SK-N-SH (cell line): ENCODE measurements at regions not wholly inside any gene's neighbourhood (a gene's known extent, or its start where the extent isn't known, plus 50 kb on each side); places are given as distances from the start of the nearest gene placed in this dataset.

Experiments
- CTCF ChIA-PET: fragments of 300-600, 350-600 bp; formaldehyde crosslinking; extraction: SDS; loops from one replicate; lab custom pipeline; 2021; lab: Yijun Ruan, JAX
- POLR2A ChIA-PET: fragments of 350-600 bp; sonication (Branson Sonifier 250); formaldehyde crosslinking; extraction: SDS; loops from one replicate; lab custom pipeline; 2020; ENCODE audit warnings: antibody characterized with exemption, inconsistent platforms; lab: Yijun Ruan, JAX
- DNase-seq: peaks from one replicate; pipeline ENCODE4 v3.0.0; 2012
- H2AFZ ChIP-seq: fragments of 200-600 bp; sonication (generic); 2 replicates; pipeline ENCODE4 v1.8.1; 2016; ENCODE audit warnings: antibody characterized with exemption, mild to moderate bottlenecking, low read depth
- H3F3A ChIP-seq: fragments of 200-600 bp; sonication (generic); replicated peaks from 2 replicates; pipeline ENCODE3; 2016; ENCODE audit warnings: antibody characterized with exemption, mild to moderate bottlenecking; ENCODE audit not compliant: insufficient read depth
- H3K27ac ChIP-seq, 2 experiments: fragments of 200-500 bp in 1 of 2; fragments of 200-600 bp in 1 of 2; sonication (Bioruptor generic) in 1 of 2; sonication (generic), shearing (Covaris generic) in 1 of 2; 2 replicates each; pipeline versions ENCODE4 v1.5.1 to v1.6.1; 2014 to 2016; ENCODE audit warnings: low read depth in 2 of 2, inconsistent platforms in 1 of 2, low read length in 1 of 2, mild to moderate bottlenecking in 1 of 2, mixed read lengths in 1 of 2
- H3K27me3 ChIP-seq: fragments of 200-600 bp; sonication (generic), shearing (Covaris generic); 2 replicates; pipeline ENCODE4 v1.6.1; 2016; ENCODE audit warnings: mixed run types; ENCODE audit not compliant: insufficient read depth
- H3K36me3 ChIP-seq, 2 experiments: fragments of 200-500 bp in 1 of 2; fragments of 200-600 bp in 1 of 2; sonication (Bioruptor generic) in 1 of 2; sonication (generic) in 1 of 2; replicated peaks in 1 of 2; 2 replicates each; pipeline versions ENCODE3 to v1.5.1; 2014 to 2016; ENCODE audit warnings: low read length in 1 of 2, mild to moderate bottlenecking in 1 of 2; ENCODE audit not compliant: insufficient read depth in 2 of 2, control insufficient read depth in 1 of 2
- H3K4me1 ChIP-seq, 2 experiments: fragments of 200-500 bp in 1 of 2; fragments of 200-600 bp in 1 of 2; sonication (Bioruptor generic) in 1 of 2; sonication (generic), shearing (Covaris generic) in 1 of 2; 2 replicates each; pipeline versions ENCODE4 v1.5.1 to v1.6.1; 2014 to 2016; ENCODE audit warnings: low read depth in 1 of 2, low read length in 1 of 2, mixed run types in 1 of 2; ENCODE audit not compliant: insufficient read depth in 2 of 2, control insufficient read depth in 1 of 2
- H3K4me2 ChIP-seq: fragments of 200-600 bp; sonication (generic), shearing (Covaris generic); 2 replicates; pipeline ENCODE4 v1.6.1; 2017; ENCODE audit warnings: mixed run types
- H3K4me3 ChIP-seq, 2 experiments: fragments of 200-500 bp in 1 of 2; fragments of 200-600 bp in 1 of 2; sonication (Bioruptor generic) in 1 of 2; sonication (generic), shearing (Covaris generic) in 1 of 2; 2 replicates each; pipeline versions ENCODE4 v1.5.1 to v1.8.1; 2014 to 2016; ENCODE audit warnings: low read depth in 2 of 2, inconsistent platforms in 1 of 2, low read length in 1 of 2, mild to moderate bottlenecking in 1 of 2, mixed read lengths in 1 of 2, moderate library complexity in 1 of 2
- H3K79me2 ChIP-seq: fragments of 200-600 bp; sonication (generic); 2 replicates; pipeline ENCODE4 v1.8.1; 2017; ENCODE audit warnings: mild to moderate bottlenecking; ENCODE audit not compliant: insufficient read depth
- H3K9ac ChIP-seq: fragments of 200-600 bp; sonication (generic); 2 replicates; pipeline ENCODE4 v1.6.1; 2017; ENCODE audit warnings: mixed run types
- H3K9me2 ChIP-seq: fragments of 200-600 bp; sonication (generic); 2 replicates; pipeline ENCODE4 v1.6.1; 2017; ENCODE audit warnings: mixed run types
- H3K9me3 ChIP-seq: fragments of 200-600 bp; sonication (generic); 2 replicates; pipeline ENCODE4 v1.6.1; 2017; ENCODE audit warnings: mixed run types, mild to moderate bottlenecking, moderate library complexity
- H4K20me1 ChIP-seq: fragments of 200-600 bp; sonication (generic); 2 replicates; pipeline ENCODE4 v1.6.1; 2017; ENCODE audit warnings: mild to moderate bottlenecking, mixed run types; ENCODE audit not compliant: insufficient read depth
- EZH2phosphoT487 ChIP-seq: fragments of 200-600 bp; sonication (generic); IDR thresholded peaks from 2 replicates; pipeline ENCODE4 v1.6.1; 2017; ENCODE audit warnings: low read depth, mixed run types, mild to moderate bottlenecking, antibody characterized with exemption, moderate library complexity, borderline replicate concordance
- FOSL2 ChIP-seq: IDR thresholded peaks from 2 replicates; pipeline ENCODE4 v1.4.0; 2012; ENCODE audit warnings: low read depth, mild to moderate bottlenecking, moderate library complexity, borderline replicate concordance
- FOXJ3 ChIP-seq: sonication (generic); formaldehyde crosslinking; IDR thresholded peaks from 2 replicates; pipeline ENCODE4 v1.5.1; 2020; ENCODE audit warnings: mild to moderate bottlenecking, missing genetic modification reagents
- JUND ChIP-seq: IDR thresholded peaks from 2 replicates; pipeline ENCODE4 v1.4.0; 2012
- NFIC ChIP-seq: IDR thresholded peaks from 2 replicates; pipeline ENCODE4 v1.4.0; 2012; ENCODE audit warnings: borderline replicate concordance
- PBX3 ChIP-seq: IDR thresholded peaks from 2 replicates; pipeline ENCODE4; 2012
- POLR2AphosphoS5 ChIP-seq: IDR thresholded peaks from 2 replicates; pipeline ENCODE4 v1.6.1; 2012; ENCODE audit warnings: low read depth, low read length
- RCOR1 ChIP-seq: fragments of 150-350 bp; IDR thresholded peaks from 2 replicates; pipeline ENCODE4 v1.6.1; 2017; ENCODE audit warnings: antibody characterized with exemption, low read length
- REST ChIP-seq: IDR thresholded peaks from 2 replicates; pipeline ENCODE4 v1.6.1; 2012; ENCODE audit warnings: mild to moderate bottlenecking, low read depth, low read length, moderate library complexity
- RXRA ChIP-seq: IDR thresholded peaks from 2 replicates; pipeline ENCODE4 v1.4.0; 2012; ENCODE audit warnings: low read depth, mild to moderate bottlenecking, borderline replicate concordance
- TAF1 ChIP-seq: IDR thresholded peaks from 2 replicates; pipeline ENCODE4 v1.6.1; 2012; ENCODE audit warnings: low read depth, mild to moderate bottlenecking, low read length, moderate library complexity, borderline replicate concordance
- USF2 ChIP-seq: fragments of 150-350 bp; IDR thresholded peaks from 2 replicates; pipeline ENCODE4 v1.6.1; 2017; ENCODE audit warnings: antibody characterized with exemption, low read length, low read depth, borderline replicate concordance
- ZBTB33 ChIP-seq: IDR thresholded peaks from 2 replicates; pipeline ENCODE4 v1.4.0; 2012; ENCODE audit warnings: low read depth, borderline replicate concordance
- WGBS: methylation state at CpG from one replicate; pipeline ENCODE4 v1.1.6; 2017; ENCODE audit warnings: low lambda C conversion rate; 5-methylcytosine and 5-hydroxymethylcytosine counted together

- 22% methylated on average over 4 of the region's 4 CpGs for WGBS
- no peaks in the 10 kb centered on the region for H3K9me3 ChIP-seq
- H3K27ac ChIP-seq = no peak overlapping the region
- H3K27me3 ChIP-seq = no peaks in the 10 kb centered on the region
- no peak overlapping the region for H3K4me3 ChIP-seq
- no peaks in the 10 kb centered on the region for H3K36me3 ChIP-seq
- no peaks in the 10 kb centered on the region for H3F3A ChIP-seq
- DNase-seq = no peak
- H3K9ac ChIP-seq = no peak overlapping the region
- H3K4me2 ChIP-seq = no peak overlapping the region
- TF ChIP-seq POLR2AphosphoS5 (no peak), ZBTB33 (no peak), FOSL2 (no peak)
- ChIA-PET POLR2A (no interaction called here), CTCF (no interaction called here)
- no peaks in the 10 kb centered on the region for H4K20me1 ChIP-seq
- no peaks in the 10 kb centered on the region for H3K79me2 ChIP-seq
- no peaks in the 10 kb centered on the region for H3K4me1 ChIP-seq
- no peak overlapping the region for H2AFZ ChIP-seq
- H3K9me2 ChIP-seq = no peaks in the 10 kb centered on the region
These were observed 1522.2 kb downstream of the TBC1D22A start for GRCh38 chr22:48284671-48285070.

GRCh38 chr22:48282804-48283203, 1520.4 kb downstream of the TBC1D22A start:
- no peak overlapping the region for H3K4me3 ChIP-seq
- H3K79me2 ChIP-seq = no peaks in the 10 kb centered on the region
- no peaks in the 10 kb centered on the region for H4K20me1 ChIP-seq
- WGBS = 0% methylated on average over 2 of the region's 2 CpGs
- no peaks in the 10 kb centered on the region for H3F3A ChIP-seq
- no peak overlapping the region for H2AFZ ChIP-seq
- ChIA-PET POLR2A (no interaction called here), CTCF (no interaction called here)
- H3K9ac ChIP-seq = no peak overlapping the region
- no peak overlapping the region for H3K4me2 ChIP-seq
- H3K4me1 ChIP-seq = no peaks in the 10 kb centered on the region
- H3K27ac ChIP-seq = no peak overlapping the region
- no peak for TF ChIP-seq JUND
- TF ChIP-seq RCOR1 = no peak
- no peak for TF ChIP-seq USF2
- no peak for TF ChIP-seq TAF1
- H3K36me3 ChIP-seq = no peaks in the 10 kb centered on the region
- H3K9me3 ChIP-seq = no peaks in the 10 kb centered on the region
- no peak for DNase-seq
- H3K9me2 ChIP-seq = no peaks in the 10 kb centered on the region
- no peaks in the 10 kb centered on the region for H3K27me3 ChIP-seq

GRCh38 chr22:48279461-48279756, 1517.0 kb downstream of the TBC1D22A start:
- H3K9ac ChIP-seq = no peak overlapping the region
- CTCF ChIA-PET = no interaction called here
- H3K4me2 ChIP-seq = no peak overlapping the region
- no peaks in the 10 kb centered on the region for H3K4me1 ChIP-seq
- H3F3A ChIP-seq = no peaks in the 10 kb centered on the region
- no peaks in the 10 kb centered on the region for H3K36me3 ChIP-seq
- no peaks in the 10 kb centered on the region for H3K9me2 ChIP-seq
- POLR2A ChIA-PET = no interaction called here
- no peak for DNase-seq
- no peaks in the 10 kb centered on the region for H3K9me3 ChIP-seq
- whole genome bisulfite sequencing = 17% methylated on average over 6 of the region's 6 CpGs
- no peak for TF ChIP-seq EZH2phosphoT487
- no peak for TF ChIP-seq REST
- TF ChIP-seq FOXJ3 (CRISPR knock-in tag) = no peak
- no peak for TF ChIP-seq RXRA
- TF ChIP-seq PBX3 = no peak
- no peak for TF ChIP-seq NFIC
- no peaks in the 10 kb centered on the region for H3K27me3 ChIP-seq
- H4K20me1 ChIP-seq = no peaks in the 10 kb centered on the region
- no peak overlapping the region for H2AFZ ChIP-seq
- no peak overlapping the region for H3K4me3 ChIP-seq
- no peak overlapping the region for H3K27ac ChIP-seq
- no peaks in the 10 kb centered on the region for H3K79me2 ChIP-seq
